HUES6 (cell line): ENCODE measurements at regions not wholly inside any gene's neighbourhood (a gene's known extent, or its start where the extent isn't known, plus 50 kb on each side); places are given as distances from the start of the nearest gene placed in this dataset.

ENCODE experiments used
- H3K27ac ChIP-seq: 2 replicates; pipeline ENCODE4 v1.7.0; 2013; ENCODE audit warnings: low read depth, mild to moderate bottlenecking, low read length, inconsistent platforms
- H3K27me3 ChIP-seq: 2 replicates; pipeline ENCODE4 v1.6.1; 2013; ENCODE audit warnings: low read length; ENCODE audit not compliant: control insufficient read depth, insufficient read depth
- H3K36me3 ChIP-seq: 2 replicates; pipeline ENCODE4 v1.6.1; 2013; ENCODE audit warnings: low read length; ENCODE audit not compliant: control insufficient read depth, insufficient read depth
- H3K4me1 ChIP-seq: 2 replicates; pipeline ENCODE4 v1.6.1; 2013; ENCODE audit warnings: low read length; ENCODE audit not compliant: control insufficient read depth, insufficient read depth
- H3K4me3 ChIP-seq: 2 replicates; pipeline ENCODE4 v1.5.1; 2013; ENCODE audit warnings: low read depth, low read length
- H3K9ac ChIP-seq: one replicate; pipeline ENCODE4 v1.6.1; 2013; ENCODE audit warnings: mild to moderate bottlenecking, low read length
- H3K9me3 ChIP-seq: 2 replicates; pipeline ENCODE4 v1.6.1; 2013; ENCODE audit warnings: low read depth, low read length; ENCODE audit not compliant: control insufficient read depth, insufficient read depth

DNA sequence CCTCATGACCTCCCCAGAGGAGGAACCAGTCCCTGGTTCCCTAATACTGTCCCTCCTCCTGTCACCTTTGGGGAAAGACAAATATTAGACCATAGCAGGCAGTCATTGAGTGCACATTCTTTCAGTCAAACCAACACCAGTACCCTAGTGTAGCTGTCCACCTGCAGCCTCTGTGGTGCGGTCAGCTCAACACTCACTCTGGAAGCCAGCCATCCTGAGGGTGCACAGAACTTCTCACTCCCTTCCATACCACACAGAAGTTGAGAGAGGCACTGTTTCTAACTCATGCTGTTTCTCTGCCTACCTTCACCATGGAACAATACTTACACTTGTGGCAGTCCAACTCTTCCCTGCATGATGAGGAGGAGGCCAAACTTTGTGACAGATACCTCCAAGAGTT is 175.6 kb upstream of the FOXN2 start:
- Histone ChIP-seq H3K27ac (no peak overlapping the region), H3K9me3 (no peaks in the 10 kb centered on the region), H3K4me1 (no peaks in the 10 kb centered on the region), H3K27me3 (no peaks in the 10 kb centered on the region), H3K36me3 (no peaks in the 10 kb centered on the region), H3K4me3 (no peak overlapping the region), H3K9ac (no peak overlapping the region)

DNA sequence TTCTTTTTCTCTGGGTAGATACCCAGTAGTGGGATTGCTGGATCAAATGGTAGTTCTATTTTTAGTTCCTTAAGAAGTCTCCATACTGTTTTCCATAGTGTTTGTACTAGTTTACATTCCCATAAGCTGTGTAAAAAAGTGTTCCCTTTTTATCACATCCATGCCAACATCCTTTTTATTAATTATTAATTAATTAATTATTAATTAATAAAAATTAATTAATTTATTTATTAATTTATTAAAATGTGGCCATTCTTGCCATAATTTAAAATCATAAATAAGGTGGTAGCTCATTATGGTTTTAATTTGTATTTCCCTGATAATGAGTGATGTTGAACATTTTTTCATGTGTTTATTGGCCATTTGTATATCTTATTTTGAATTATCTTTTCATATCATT is 173.9 kb upstream of the FOXN2 start:
- no peak overlapping the region for H3K9ac ChIP-seq
- no peaks in the 10 kb centered on the region for H3K27me3 ChIP-seq
- peaks cover 1% of the 10 kb centered on the region for H3K4me1 ChIP-seq
- H3K36me3 ChIP-seq, result no peaks in the 10 kb centered on the region
- H3K27ac ChIP-seq, result no peak overlapping the region
- H3K4me3 ChIP-seq, result no peak overlapping the region
- H3K9me3 ChIP-seq, result no peaks in the 10 kb centered on the region

DNA sequence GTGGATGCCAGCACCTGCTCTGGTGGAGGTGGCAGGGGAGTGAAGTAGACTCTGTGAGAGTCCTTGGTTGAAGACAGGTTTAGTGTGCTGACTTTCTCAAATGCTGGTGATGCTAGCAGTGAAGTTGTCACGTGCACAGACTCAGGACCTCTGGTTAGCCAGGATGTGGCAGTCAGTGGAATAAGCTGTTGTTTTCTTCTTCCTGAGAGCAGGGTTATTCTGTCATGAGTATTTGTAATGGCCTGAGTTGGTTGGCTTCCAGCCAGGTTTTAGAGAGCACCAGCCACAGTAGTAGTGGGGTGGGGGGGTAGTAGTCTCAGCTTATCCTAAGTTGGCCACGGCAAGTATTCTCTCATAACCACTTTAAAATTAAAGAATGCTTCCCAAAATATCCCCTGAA is 169.7 kb upstream of the FOXN2 start:
- Histone ChIP-seq H3K27ac (no peak overlapping the region), H3K4me3 (no peak overlapping the region), H3K9ac (no peak overlapping the region)

DNA sequence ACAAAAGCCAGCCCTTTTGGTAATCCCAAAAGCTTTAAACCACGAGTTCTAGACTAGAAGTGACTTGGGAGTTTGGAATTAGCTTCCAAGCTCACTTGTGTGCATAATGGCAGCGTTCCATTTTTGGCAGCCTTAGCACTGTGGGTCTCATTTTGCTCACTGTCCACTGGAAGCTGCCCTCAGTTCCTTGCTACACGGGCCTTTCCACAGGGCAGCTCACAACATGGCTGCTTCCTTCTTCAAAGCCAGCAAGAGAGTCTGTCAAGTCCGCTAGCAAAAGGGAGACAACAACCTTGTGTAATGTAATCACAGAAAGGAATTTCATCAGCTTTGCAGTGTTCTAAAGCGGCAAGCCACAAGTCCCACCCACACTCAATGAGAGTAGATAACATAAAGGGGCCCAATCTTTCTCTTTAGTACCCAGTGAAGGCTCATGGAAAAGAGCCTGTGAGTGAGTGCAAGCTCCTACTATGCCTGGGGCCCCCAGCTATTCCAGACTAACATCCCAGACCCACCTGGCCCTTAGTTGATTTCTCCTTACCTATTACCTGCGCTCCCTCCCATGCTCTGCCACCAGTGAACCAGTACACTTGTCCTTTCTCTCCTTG is 168.5 kb upstream of the FOXN2 start:
- H3K4me3 ChIP-seq, result no peak overlapping the region
- H3K36me3 ChIP-seq, result no peaks in the 10 kb centered on the region
- peaks cover 5% of the 10 kb centered on the region for H3K4me1 ChIP-seq
- H3K9me3 ChIP-seq, result no peaks in the 10 kb centered on the region
- no peak overlapping the region for H3K9ac ChIP-seq
- no peak overlapping the region for H3K27ac ChIP-seq
- H3K27me3 ChIP-seq, result no peaks in the 10 kb centered on the region

More for the DNA sequence above, 169.7 kb upstream of the FOXN2 start:
- H3K36me3 ChIP-seq, result no peaks in the 10 kb centered on the region
- no peaks in the 10 kb centered on the region for H3K9me3 ChIP-seq
- peaks cover 5% of the 10 kb centered on the region for H3K4me1 ChIP-seq
- no peaks in the 10 kb centered on the region for H3K27me3 ChIP-seq

- H3K9me3 ChIP-seq, result no peaks in the 10 kb centered on the region
- H3K4me1 ChIP-seq, result peaks cover 5% of the 10 kb centered on the region
- no peak overlapping the region for H3K27ac ChIP-seq
- no peaks in the 10 kb centered on the region for H3K36me3 ChIP-seq
- H3K4me3 ChIP-seq, result no peak overlapping the region
- no peak overlapping the region for H3K9ac ChIP-seq
- no peaks in the 10 kb centered on the region for H3K27me3 ChIP-seq
Observed at GRCh38 chr2:48146552-48146951, 167.9 kb upstream of the FOXN2 start.

GRCh38 chr2:48147719-48148118 is 166.8 kb upstream of the FOXN2 start:
- Histone ChIP-seq H3K4me3 (no peak overlapping the region), H3K27me3 (no peaks in the 10 kb centered on the region), H3K36me3 (no peaks in the 10 kb centered on the region), H3K4me1 (peaks cover 5% of the 10 kb centered on the region), H3K27ac (no peak overlapping the region), H3K9ac (no peak overlapping the region), H3K9me3 (no peaks in the 10 kb centered on the region)

- Histone ChIP-seq H3K4me3 (no peak overlapping the region), H3K4me1 (peaks cover 5% of the 10 kb centered on the region), H3K9me3 (no peaks in the 10 kb centered on the region), H3K36me3 (no peaks in the 10 kb centered on the region), H3K27me3 (no peaks in the 10 kb centered on the region), H3K27ac (no peak overlapping the region), H3K9ac (no peak overlapping the region)
Observed at GRCh38 chr2:48148841-48149430, 165.5 kb upstream of the FOXN2 start.

GRCh38 chr2:48157150-48157549 is 157.3 kb upstream of the FOXN2 start:
- H3K4me3 ChIP-seq, result no peak overlapping the region
- no peaks in the 10 kb centered on the region for H3K4me1 ChIP-seq
- no peak overlapping the region for H3K9ac ChIP-seq
- H3K27me3 ChIP-seq, result no peaks in the 10 kb centered on the region
- H3K36me3 ChIP-seq, result no peaks in the 10 kb centered on the region
- H3K9me3 ChIP-seq, result no peaks in the 10 kb centered on the region
- no peak overlapping the region for H3K27ac ChIP-seq

DNA sequence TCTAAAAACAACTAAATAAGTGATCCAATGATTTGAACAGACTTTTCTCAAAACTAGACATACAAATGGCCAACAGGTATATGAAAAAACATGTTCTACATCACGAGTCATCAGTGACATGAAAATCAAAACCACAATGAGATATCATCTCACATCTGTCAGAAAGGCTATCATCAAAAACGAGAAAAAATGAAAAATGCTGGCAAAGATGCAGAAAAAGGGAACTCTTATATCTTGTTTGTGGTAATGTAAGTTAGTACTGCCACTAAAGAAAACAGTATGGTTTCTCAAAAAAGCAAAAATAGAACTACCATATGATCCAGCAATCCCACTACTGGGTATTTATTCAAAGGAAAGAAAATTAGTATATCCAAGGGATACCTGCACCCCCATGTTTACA is 152.9 kb upstream of the FOXN2 start:
- no peaks in the 10 kb centered on the region for H3K36me3 ChIP-seq
- no peak overlapping the region for H3K9ac ChIP-seq
- H3K9me3 ChIP-seq, result 0 out of 2 replicates have a peak, but pooled peaks cover 3% of the 10 kb centered on the region
- H3K27me3 ChIP-seq, result no peaks in the 10 kb centered on the region
- no peak overlapping the region for H3K4me3 ChIP-seq
- H3K4me1 ChIP-seq, result no peaks in the 10 kb centered on the region
- H3K27ac ChIP-seq, result no peak overlapping the region

GRCh38 chr2:48162742-48163141 is 151.7 kb upstream of the FOXN2 start:
- no peak overlapping the region for H3K27ac ChIP-seq
- H3K9ac ChIP-seq, result no peak overlapping the region
- no peaks in the 10 kb centered on the region for H3K27me3 ChIP-seq
- no peak overlapping the region for H3K4me3 ChIP-seq
- H3K9me3 ChIP-seq, result 0 out of 2 replicates have a peak, but pooled peaks cover 7% of the 10 kb centered on the region
- no peaks in the 10 kb centered on the region for H3K36me3 ChIP-seq
- no peaks in the 10 kb centered on the region for H3K4me1 ChIP-seq

GRCh38 chr2:48165070-48165753 is 149.3 kb upstream of the FOXN2 start:
- no peak overlapping the region for H3K27ac ChIP-seq
- no peaks in the 10 kb centered on the region for H3K4me1 ChIP-seq
- no peak overlapping the region for H3K9ac ChIP-seq
- H3K36me3 ChIP-seq, result no peaks in the 10 kb centered on the region
- H3K4me3 ChIP-seq, result no peak overlapping the region
- H3K27me3 ChIP-seq, result no peaks in the 10 kb centered on the region
- H3K9me3 ChIP-seq, result peaks cover 11% of the 10 kb centered on the region; the same call in 1 of the 2 replicates
